OCI-LY7 (cell line): ENCODE measurements at regions not wholly inside any gene's neighbourhood (a gene's known extent, or its start where the extent isn't known, plus 50 kb on each side); places are given as distances from the start of the nearest gene placed in this dataset.

Experiments
- EZH2phosphoT487 ChIP-seq: fragments of 200-600 bp; sonication (generic); IDR thresholded peaks from 2 replicates; pipeline ENCODE4 v1.6.1; 2018; ENCODE audit warnings: low read depth, borderline replicate concordance, mild to moderate bottlenecking, mixed run types, antibody characterized with exemption, low read length, moderate library complexity, mixed read lengths
- TF ChIP-seq, protein P1 (sequence below): fragments of 200-600 bp; sonication (generic); conservative IDR thresholded peaks from 2 replicates; pipeline ENCODE4 v1.5.1; 2014; ENCODE audit warnings: mild to moderate bottlenecking, antibody characterized with exemption, low read length, moderate library complexity, mixed read lengths

DNA sequence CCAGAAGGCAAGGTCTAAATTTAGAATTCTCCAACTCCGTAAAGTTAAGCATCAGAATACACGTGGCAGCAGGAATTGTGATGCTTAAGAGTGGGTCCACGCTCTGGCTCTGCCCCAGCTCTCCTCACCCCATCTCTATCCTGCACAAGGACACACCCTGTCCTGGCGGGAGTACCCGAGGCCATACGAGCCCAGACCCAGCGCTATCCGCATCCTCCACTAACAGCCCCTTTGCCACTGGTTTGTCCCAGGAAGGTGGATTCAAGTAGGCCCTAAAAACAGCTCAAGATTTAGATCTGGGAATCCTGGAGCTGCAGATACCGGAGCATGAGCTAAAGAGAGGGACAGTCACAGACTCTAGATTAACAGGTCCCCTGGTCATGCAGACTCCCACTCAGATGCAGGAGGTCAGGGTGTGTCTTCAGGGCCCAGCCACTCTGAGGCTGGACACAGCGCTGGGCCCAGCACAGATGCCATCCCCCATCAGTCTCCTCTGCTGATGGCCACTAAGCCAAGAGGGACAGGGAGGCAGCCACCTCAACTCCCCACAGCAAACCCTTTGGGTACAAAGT, 393.3 kb downstream of the NPHP4 start:
- TF ChIP-seq, protein P1, sequence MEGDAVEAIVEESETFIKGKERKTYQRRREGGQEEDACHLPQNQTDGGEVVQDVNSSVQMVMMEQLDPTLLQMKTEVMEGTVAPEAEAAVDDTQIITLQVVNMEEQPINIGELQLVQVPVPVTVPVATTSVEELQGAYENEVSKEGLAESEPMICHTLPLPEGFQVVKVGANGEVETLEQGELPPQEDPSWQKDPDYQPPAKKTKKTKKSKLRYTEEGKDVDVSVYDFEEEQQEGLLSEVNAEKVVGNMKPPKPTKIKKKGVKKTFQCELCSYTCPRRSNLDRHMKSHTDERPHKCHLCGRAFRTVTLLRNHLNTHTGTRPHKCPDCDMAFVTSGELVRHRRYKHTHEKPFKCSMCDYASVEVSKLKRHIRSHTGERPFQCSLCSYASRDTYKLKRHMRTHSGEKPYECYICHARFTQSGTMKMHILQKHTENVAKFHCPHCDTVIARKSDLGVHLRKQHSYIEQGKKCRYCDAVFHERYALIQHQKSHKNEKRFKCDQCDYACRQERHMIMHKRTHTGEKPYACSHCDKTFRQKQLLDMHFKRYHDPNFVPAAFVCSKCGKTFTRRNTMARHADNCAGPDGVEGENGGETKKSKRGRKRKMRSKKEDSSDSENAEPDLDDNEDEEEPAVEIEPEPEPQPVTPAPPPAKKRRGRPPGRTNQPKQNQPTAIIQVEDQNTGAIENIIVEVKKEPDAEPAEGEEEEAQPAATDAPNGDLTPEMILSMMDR, result no peak; the same call in 1 of the 2 replicates
- no peak for TF ChIP-seq EZH2phosphoT487
